SK-N-SH treated with all-trans-retinoic acid at 6 μM for 48 hours (cell line): ENCODE measurements at regions not wholly inside any gene's neighbourhood (a gene's known extent, or its start where the extent isn't known, plus 50 kb on each side); places are given as distances from the start of the nearest gene placed in this dataset.
"Not testable (repeated sequence)": the region's sequence is repeated elsewhere in the genome, so short reads cannot be mapped to it uniquely, and the experiment has no call there.

Source experiments
- ATAC-seq: fragments of 200-7000 bp; cut with Tn5 transposase; 3 replicates; pipeline ENCODE4 v1.9.1; 2020; ENCODE audit warnings: mild to moderate bottlenecking, moderate library complexity
- ARNTL ChIP-seq: fragments of 450-650 bp; formaldehyde crosslinking; IDR thresholded peaks from 2 replicates; pipeline ENCODE4 v1.5.0; 2020; ENCODE audit warnings: low read depth, mild to moderate bottlenecking, moderate library complexity, borderline replicate concordance
- BACH2 ChIP-seq: fragments of 250-450 bp; sonication (Bioruptor Pico); IDR thresholded peaks from 2 replicates; pipeline ENCODE4 v1.9.0; 2021; ENCODE audit warnings: mild to moderate bottlenecking, borderline replicate concordance
- CSDC2 ChIP-seq: fragments of 250-450 bp; sonication (Bioruptor Pico); IDR thresholded peaks from 2 replicates; pipeline ENCODE4 v1.5.0; 2020; ENCODE audit warnings: mild to moderate bottlenecking, moderate library complexity
- ESRRG ChIP-seq: fragments of 250-450 bp; sonication (Bioruptor Pico); IDR thresholded peaks from 2 replicates; pipeline ENCODE4 v1.6.1; 2021; ENCODE audit warnings: mild to moderate bottlenecking
- GLIS3 ChIP-seq: fragments of 250-450 bp; sonication (Bioruptor Pico); IDR thresholded peaks from 2 replicates; pipeline ENCODE4 v1.5.0; 2020; ENCODE audit warnings: mild to moderate bottlenecking, moderate library complexity
- OSR1 ChIP-seq: fragments of 250-450 bp; sonication (Bioruptor Pico); IDR thresholded peaks from 2 replicates; pipeline ENCODE4 v1.8.0; 2022; ENCODE audit warnings: moderate library complexity, mild to moderate bottlenecking, inconsistent platforms
- PPARA ChIP-seq: fragments of 250-450 bp; sonication (Bioruptor Pico); IDR thresholded peaks from 2 replicates; pipeline ENCODE4 v1.5.0; 2020; ENCODE audit warnings: mild to moderate bottlenecking, borderline replicate concordance
- RARB ChIP-seq: fragments of 250-450 bp; sonication (Bioruptor Pico); IDR thresholded peaks from 2 replicates; pipeline ENCODE4 v1.8.0; 2021; ENCODE audit warnings: mild to moderate bottlenecking, moderate library complexity
- TCF4 ChIP-seq: fragments of 250-450 bp; sonication (Bioruptor Pico); IDR thresholded peaks from 2 replicates; pipeline ENCODE4 v1.8.0; 2021; ENCODE audit warnings: mild to moderate bottlenecking, moderate library complexity, borderline replicate concordance
- TOX ChIP-seq: fragments of 250-450 bp; sonication (Bioruptor Pico); IDR thresholded peaks from 2 replicates; pipeline ENCODE4 v1.8.0; 2021; ENCODE audit warnings: mild to moderate bottlenecking, moderate library complexity, borderline replicate concordance
- TSHZ2 ChIP-seq: fragments of 250-450 bp; sonication (Bioruptor Pico); IDR thresholded peaks from 2 replicates; pipeline ENCODE4 v1.5.0; 2020; ENCODE audit warnings: mild to moderate bottlenecking, moderate library complexity
- ZC3H10 ChIP-seq: fragments of 250-450 bp; sonication (Bioruptor Pico); IDR thresholded peaks from 2 replicates; pipeline ENCODE4 v1.5.1; 2021; ENCODE audit warnings: mild to moderate bottlenecking, moderate library complexity
- ZNF565 ChIP-seq: fragments of 450-650 bp; formaldehyde crosslinking; conservative IDR thresholded peaks from 2 replicates; pipeline ENCODE4 v1.5.0; 2020; ENCODE audit warnings: low read depth, mild to moderate bottlenecking, moderate library complexity
- ZNF70 ChIP-seq: fragments of 450-650 bp; formaldehyde crosslinking; IDR thresholded peaks from 2 replicates; pipeline ENCODE4 v1.5.0; 2020; ENCODE audit warnings: mild to moderate bottlenecking, moderate library complexity
- ZNF8 ChIP-seq: fragments of 450-650 bp; formaldehyde crosslinking; IDR thresholded peaks from 2 replicates; pipeline ENCODE4 v1.5.0; 2020; ENCODE audit warnings: mild to moderate bottlenecking, moderate library complexity
- TF ChIP-seq, protein P1 (sequence below): fragments of 250-450 bp; sonication (Bioruptor Pico); IDR thresholded peaks from 2 replicates; pipeline ENCODE4 v1.8.0; 2021; ENCODE audit warnings: low read depth, mild to moderate bottlenecking, moderate library complexity, borderline replicate concordance
- TF ChIP-seq, protein P2 (sequence below): fragments of 250-450 bp; sonication (Bioruptor Pico); IDR thresholded peaks from 2 replicates; pipeline ENCODE4 v1.5.1; 2021; ENCODE audit warnings: mild to moderate bottlenecking, moderate library complexity

GRCh38 chr4:165563851-165564250, 185.0 kb downstream of the CPE start:
- no peak for TF ChIP-seq ZNF565 (CRISPR knock-in tag)
- TF ChIP-seq TOX: no peak
- no peak for TF ChIP-seq GLIS3
- no peak for TF ChIP-seq CSDC2 (CRISPR knock-in tag)
- no peak for ATAC-seq

DNA sequence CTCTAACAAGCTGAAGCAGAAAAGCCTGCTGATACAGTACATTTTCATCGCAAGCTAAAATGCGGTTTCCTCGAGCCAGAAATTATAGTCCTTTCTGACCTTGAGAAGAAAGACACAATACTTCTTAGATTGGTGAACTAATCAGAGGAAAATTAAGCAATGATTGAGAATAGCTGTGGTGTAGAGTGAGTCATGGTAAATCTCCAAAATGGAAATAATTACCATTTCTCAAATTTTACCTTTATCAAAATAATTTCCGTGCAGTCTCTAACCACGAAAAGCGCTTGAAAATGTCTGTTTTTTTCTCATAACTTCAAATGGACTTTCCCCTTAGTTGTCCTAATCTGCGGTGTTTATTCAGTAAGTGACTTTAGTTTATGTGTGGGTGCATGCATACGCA, 190.2 kb downstream of the CPE start:
- TF ChIP-seq ZNF70 (CRISPR knock-in tag) (no peak), ZC3H10 (CRISPR knock-in tag) (no peak), PPARA (CRISPR knock-in tag) (no peak), GLIS3 (no peak), TCF4 (no peak), BACH2 (CRISPR knock-in tag) (no peak), CSDC2 (CRISPR knock-in tag) (no peak)
- TF ChIP-seq, protein P1, sequence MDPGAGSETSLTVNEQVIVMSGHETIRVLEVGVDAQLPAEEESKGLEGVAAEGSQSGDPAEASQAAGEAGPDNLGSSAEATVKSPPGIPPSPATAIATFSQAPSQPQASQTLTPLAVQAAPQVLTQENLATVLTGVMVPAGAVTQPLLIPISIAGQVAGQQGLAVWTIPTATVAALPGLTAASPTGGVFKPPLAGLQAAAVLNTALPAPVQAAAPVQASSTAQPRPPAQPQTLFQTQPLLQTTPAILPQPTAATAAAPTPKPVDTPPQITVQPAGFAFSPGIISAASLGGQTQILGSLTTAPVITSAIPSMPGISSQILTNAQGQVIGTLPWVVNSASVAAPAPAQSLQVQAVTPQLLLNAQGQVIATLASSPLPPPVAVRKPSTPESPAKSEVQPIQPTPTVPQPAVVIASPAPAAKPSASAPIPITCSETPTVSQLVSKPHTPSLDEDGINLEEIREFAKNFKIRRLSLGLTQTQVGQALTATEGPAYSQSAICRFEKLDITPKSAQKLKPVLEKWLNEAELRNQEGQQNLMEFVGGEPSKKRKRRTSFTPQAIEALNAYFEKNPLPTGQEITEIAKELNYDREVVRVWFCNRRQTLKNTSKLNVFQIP (CRISPR knock-in tag): no peak
- no peak for ATAC-seq

DNA sequence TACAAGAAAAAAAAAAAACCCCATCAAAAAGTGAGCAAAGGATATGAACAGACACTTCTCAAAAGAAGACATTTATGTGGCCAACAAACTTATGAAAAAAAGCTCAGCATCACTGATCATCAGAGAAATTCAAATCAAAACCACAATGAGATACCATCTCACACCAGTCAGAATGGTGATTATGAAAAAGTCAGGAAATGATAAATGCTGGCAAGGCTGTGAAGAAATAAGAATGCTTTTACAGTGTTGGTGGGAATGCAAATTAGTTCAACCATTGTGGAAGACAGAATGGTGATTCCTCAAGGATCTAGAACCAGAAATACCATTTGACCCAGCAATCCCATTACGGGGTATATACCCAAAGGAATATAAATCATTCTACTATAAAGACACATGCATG, 192.7 kb downstream of the CPE start:
- ATAC-seq: not testable (repeated sequence)

DNA sequence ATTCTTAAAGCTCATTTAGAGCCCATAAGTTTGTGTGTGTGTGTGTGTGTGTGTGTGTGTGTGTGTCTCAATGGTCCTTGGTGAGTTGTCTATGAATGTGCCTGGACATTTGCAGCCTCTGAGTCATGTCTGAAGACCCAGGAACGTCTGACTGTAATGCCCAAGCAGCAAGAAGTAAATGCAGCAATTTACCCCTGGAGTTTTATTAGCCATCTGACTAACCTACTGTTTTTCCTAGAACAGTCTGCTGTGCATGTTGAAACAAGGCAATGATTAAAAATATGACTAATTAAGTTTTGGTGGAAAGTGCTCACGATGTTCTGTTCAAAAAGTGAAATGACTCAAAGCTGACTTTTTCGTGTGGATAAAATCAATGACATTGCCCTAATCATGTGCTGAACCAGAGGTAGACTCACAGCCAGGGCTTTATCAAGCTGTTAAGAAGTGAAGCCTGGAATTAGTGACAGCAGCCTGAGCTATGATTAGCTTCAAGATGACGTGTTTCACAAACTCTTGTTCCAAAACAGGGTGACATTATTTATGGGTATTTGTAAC, 201.6 kb downstream of the CPE start:
- ATAC-seq: peak; percentile 68; the same call in 2 of the 3 replicates
- TF ChIP-seq, protein P2, sequence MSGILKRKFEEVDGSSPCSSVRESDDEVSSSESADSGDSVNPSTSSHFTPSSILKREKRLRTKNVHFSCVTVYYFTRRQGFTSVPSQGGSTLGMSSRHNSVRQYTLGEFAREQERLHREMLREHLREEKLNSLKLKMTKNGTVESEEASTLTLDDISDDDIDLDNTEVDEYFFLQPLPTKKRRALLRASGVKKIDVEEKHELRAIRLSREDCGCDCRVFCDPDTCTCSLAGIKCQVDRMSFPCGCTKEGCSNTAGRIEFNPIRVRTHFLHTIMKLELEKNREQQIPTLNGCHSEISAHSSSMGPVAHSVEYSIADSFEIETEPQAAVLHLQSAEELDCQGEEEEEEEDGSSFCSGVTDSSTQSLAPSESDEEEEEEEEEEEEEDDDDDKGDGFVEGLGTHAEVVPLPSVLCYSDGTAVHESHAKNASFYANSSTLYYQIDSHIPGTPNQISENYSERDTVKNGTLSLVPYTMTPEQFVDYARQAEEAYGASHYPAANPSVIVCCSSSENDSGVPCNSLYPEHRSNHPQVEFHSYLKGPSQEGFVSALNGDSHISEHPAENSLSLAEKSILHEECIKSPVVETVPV: no peak
- TF ChIP-seq ARNTL (CRISPR knock-in tag) (no peak), TOX (no peak; the same call in 1 of the 2 replicates), OSR1 (CRISPR knock-in tag) (no peak), RARB (CRISPR knock-in tag) (no peak), BACH2 (CRISPR knock-in tag) (no peak), TCF4 (no peak), ZC3H10 (CRISPR knock-in tag) (no peak), ESRRG (no peak), GLIS3 (no peak), TSHZ2 (CRISPR knock-in tag) (no peak), ZNF8 (no peak), PPARA (CRISPR knock-in tag) (no peak), ZNF70 (CRISPR knock-in tag) (no peak)
- TF ChIP-seq, protein P1 (CRISPR knock-in tag): no peak

- ATAC-seq: no peak
- TF ChIP-seq ESRRG: no peak
- TF ChIP-seq ZNF8: no peak
- no peak for TF ChIP-seq ZC3H10 (CRISPR knock-in tag)
- no peak for TF ChIP-seq CSDC2 (CRISPR knock-in tag)
- no peak for TF ChIP-seq OSR1 (CRISPR knock-in tag)
- TF ChIP-seq, protein P2: no peak
- TF ChIP-seq TOX: no peak
- no peak for TF ChIP-seq TSHZ2 (CRISPR knock-in tag)
- TF ChIP-seq PPARA (CRISPR knock-in tag): no peak
- TF ChIP-seq TCF4: no peak
- TF ChIP-seq ARNTL (CRISPR knock-in tag): no peak
These were observed 204.5 kb downstream of the CPE start for GRCh38 chr4:165583341-165583740.
